Parathyroid adenoma (tissue), 2 donors: ENCODE measurements at regions not wholly inside any gene's neighbourhood (a gene's known extent, or its start where the extent isn't known, plus 50 kb on each side); places are given as distances from the start of the nearest gene placed in this dataset.
"Not testable (repeated sequence)": the region's sequence is repeated elsewhere in the genome, so short reads cannot be mapped to it uniquely, and the experiment has no call there.

Experiments
- H2AFZ ChIP-seq: fragments of 300-600 bp; sonication (generic); one replicate; pipeline ENCODE4 v1.7.0; 2017; ENCODE audit warnings: antibody characterized with exemption, mild to moderate bottlenecking
- H3K27ac ChIP-seq: fragments of 300-600 bp; sonication (generic); one replicate; pipeline ENCODE4 v1.7.0; 2017
- H3K27me3 ChIP-seq: fragments of 300-600 bp; sonication (generic); one replicate; pipeline ENCODE4 v1.7.0; 2017; ENCODE audit warnings: low read length; ENCODE audit not compliant: control insufficient read depth, insufficient read depth
- H3K36me3 ChIP-seq: fragments of 300-600 bp; sonication (generic); one replicate; pipeline ENCODE4 v1.7.0; 2017; ENCODE audit warnings: low read length; ENCODE audit not compliant: control insufficient read depth, insufficient read depth
- H3K4me1 ChIP-seq: fragments of 300-600 bp; sonication (generic); one replicate; pipeline ENCODE4 v1.7.0; 2017; ENCODE audit warnings: control low read depth
- H3K4me2 ChIP-seq: fragments of 300-600 bp; sonication (generic); one replicate; pipeline ENCODE4 v1.7.0; 2017; ENCODE audit warnings: low read length
- H3K4me3 ChIP-seq: fragments of 300-600 bp; sonication (generic); one replicate; pipeline ENCODE4 v1.7.0; 2017; ENCODE audit warnings: low read depth, low read length
- H3K79me2 ChIP-seq: fragments of 300-600 bp; sonication (generic); one replicate; pipeline ENCODE4 v1.7.0; 2017; ENCODE audit warnings: control low read depth
- H3K9ac ChIP-seq: fragments of 300-600 bp; sonication (generic); one replicate; pipeline ENCODE4 v1.7.0; 2017; ENCODE audit warnings: mild to moderate bottlenecking
- H3K9me3 ChIP-seq: fragments of 300-600 bp; sonication (generic); one replicate; pipeline ENCODE4 v1.7.0; 2017; ENCODE audit warnings: low read length; ENCODE audit not compliant: control insufficient read depth
- CTCF ChIP-seq: fragments of 300-600 bp; sonication (generic); IDR thresholded peaks from one replicate; pipeline ENCODE4 v1.7.0; 2017; ENCODE audit warnings: antibody characterized with exemption, mild to moderate bottlenecking
- donor health status: primary hyperparathyroidism.

GRCh38 chr22:49391436-49391835 is 436.2 kb downstream of the BRD1 start:
- H3K4me1 ChIP-seq = no peaks in the 10 kb centered on the region
- H2AFZ ChIP-seq = no peak overlapping the region
- no peak overlapping the region for H3K27ac ChIP-seq
- H3K9ac ChIP-seq = no peak overlapping the region
- no peaks in the 10 kb centered on the region for H3K27me3 ChIP-seq
- H3K36me3 ChIP-seq = no peaks in the 10 kb centered on the region
- no peak overlapping the region for H3K4me2 ChIP-seq
- no peak overlapping the region for H3K4me3 ChIP-seq
- TF ChIP-seq CTCF = no peak
- no peaks in the 10 kb centered on the region for H3K79me2 ChIP-seq
- no peaks in the 10 kb centered on the region for H3K9me3 ChIP-seq

DNA sequence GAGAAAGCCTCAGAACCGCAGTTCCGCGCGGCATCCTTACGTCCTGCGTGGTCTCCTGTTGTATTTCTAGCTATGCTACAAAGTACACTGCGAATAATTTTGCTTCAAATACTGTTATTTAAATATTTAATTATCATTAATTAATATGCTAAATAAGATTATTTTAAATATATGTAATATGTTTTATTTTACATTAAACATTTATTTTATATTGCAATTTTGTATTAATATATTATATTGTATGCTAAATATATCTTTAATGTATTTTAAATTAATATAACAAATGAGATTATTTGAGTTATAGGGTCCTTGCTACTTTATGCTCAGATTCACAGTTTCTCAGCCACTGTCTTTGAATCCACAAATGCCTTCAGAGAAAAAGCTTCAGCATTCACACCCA is 436.7 kb downstream of the BRD1 start:
- no peak for TF ChIP-seq CTCF
- no peak overlapping the region for H3K4me3 ChIP-seq
- no peak overlapping the region for H3K27ac ChIP-seq
- no peaks in the 10 kb centered on the region for H3K4me1 ChIP-seq
- no peak overlapping the region for H2AFZ ChIP-seq
- no peaks in the 10 kb centered on the region for H3K36me3 ChIP-seq
- no peaks in the 10 kb centered on the region for H3K27me3 ChIP-seq
- H3K9me3 ChIP-seq = no peaks in the 10 kb centered on the region
- H3K4me2 ChIP-seq = no peak overlapping the region
- H3K79me2 ChIP-seq = no peaks in the 10 kb centered on the region
- H3K9ac ChIP-seq = no peak overlapping the region

GRCh38 chr22:49383909-49384308 is 443.8 kb downstream of the BRD1 start:
- not testable (repeated sequence) for H3K9me3 ChIP-seq, H2AFZ ChIP-seq, H3K9ac ChIP-seq

DNA sequence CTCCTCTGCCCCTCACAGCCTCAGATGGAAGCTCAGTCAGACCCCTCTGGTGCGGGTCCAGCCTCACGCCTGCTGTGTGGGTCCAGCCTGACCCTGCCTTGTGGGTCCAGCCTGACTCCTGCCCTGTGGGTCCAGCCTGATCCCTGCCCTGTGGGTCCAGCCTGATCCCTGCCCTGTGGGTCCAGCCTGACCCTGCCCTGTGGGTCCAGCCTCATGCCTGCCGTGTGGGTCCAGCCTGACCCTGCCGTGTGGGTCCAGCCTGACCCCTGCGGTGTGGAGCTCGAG is 445.3 kb downstream of the BRD1 start:
- H2AFZ ChIP-seq = no peak overlapping the region
- H3K9ac ChIP-seq = no peak overlapping the region
- no peaks in the 10 kb centered on the region for H3K36me3 ChIP-seq
- H3K4me2 ChIP-seq = no peak overlapping the region
- no peaks in the 10 kb centered on the region for H3K4me1 ChIP-seq
- no peak overlapping the region for H3K4me3 ChIP-seq
- no peak for TF ChIP-seq CTCF
- H3K27me3 ChIP-seq = no peaks in the 10 kb centered on the region
- no peak overlapping the region for H3K27ac ChIP-seq
- H3K9me3 ChIP-seq = no peaks in the 10 kb centered on the region
- H3K79me2 ChIP-seq = no peaks in the 10 kb centered on the region

More at GRCh38 chr22:49383909-49384308, 443.8 kb downstream of the BRD1 start:
- H3K4me2 ChIP-seq, H3K4me3 ChIP-seq, H3K4me1 ChIP-seq, H3K27me3 ChIP-seq, H3K36me3 ChIP-seq, H3K27ac ChIP-seq, H3K79me2 ChIP-seq: not testable (repeated sequence)

DNA sequence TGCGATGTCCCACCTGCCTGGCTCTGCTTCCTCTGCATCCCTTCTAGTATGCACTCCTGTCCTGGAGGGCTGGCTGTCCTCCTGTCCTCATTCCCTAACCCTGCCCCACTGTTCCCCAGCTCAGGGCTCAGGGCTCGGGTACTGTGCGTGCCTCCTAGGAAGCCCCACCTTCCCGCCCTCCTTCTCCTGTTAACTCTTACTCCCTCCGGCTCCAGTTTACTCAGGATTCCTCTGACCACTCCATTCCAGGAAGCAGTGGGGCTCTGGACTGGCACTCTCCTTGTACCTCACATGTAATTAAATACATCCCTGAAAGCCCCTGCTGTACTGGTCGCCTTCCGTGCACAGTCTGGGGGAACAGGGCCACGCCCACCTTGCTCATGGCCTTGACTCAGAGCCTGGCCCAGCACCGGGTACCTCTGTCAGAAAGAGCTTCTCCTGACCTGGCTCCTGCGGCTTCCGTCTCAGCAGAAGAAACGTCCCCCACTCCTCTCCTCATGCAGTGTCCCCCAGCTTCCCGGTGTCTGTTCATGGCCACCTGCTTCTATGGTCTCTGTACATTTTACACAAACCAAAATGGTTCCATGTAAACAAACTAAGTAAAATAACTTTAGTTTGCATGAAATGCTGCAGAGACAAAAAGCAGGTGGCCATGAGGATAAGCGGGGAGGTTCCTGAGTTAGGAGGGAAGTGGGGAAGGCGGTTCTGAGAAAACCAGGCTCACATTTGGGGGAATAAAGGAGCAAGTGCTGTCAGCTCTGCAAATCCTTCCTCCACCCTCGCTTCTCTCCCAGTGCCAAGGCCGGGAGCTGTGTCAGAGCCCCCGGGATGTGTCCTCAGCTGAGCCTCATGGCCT is 445.9 kb downstream of the BRD1 start:
- Histone ChIP-seq H3K27ac (no peak overlapping the region), H3K4me1 (no peaks in the 10 kb centered on the region), H2AFZ (no peak overlapping the region), H3K27me3 (no peaks in the 10 kb centered on the region), H3K9me3 (no peaks in the 10 kb centered on the region), H3K4me3 (no peak overlapping the region), H3K79me2 (no peaks in the 10 kb centered on the region), H3K4me2 (no peak overlapping the region), H3K36me3 (no peaks in the 10 kb centered on the region), H3K9ac (no peak overlapping the region)
- no peak for TF ChIP-seq CTCF
